Posterior cingulate gyrus (tissue), 11 donors: ENCODE measurements at regions not wholly inside any gene's neighbourhood (a gene's known extent, or its start where the extent isn't known, plus 50 kb on each side); places are given as distances from the start of the nearest gene placed in this dataset.
A peak's percentile ranks its signal among the peaks of the same experiment; 100 is the strongest.
"Not testable (repeated sequence)": the region's sequence is repeated elsewhere in the genome, so short reads cannot be mapped to it uniquely, and the experiment has no call there.

Experiments used
- DNase-seq, 10 donors: peaks; one replicate each; pipeline versions ENCODE4 v3.0.0 to v3.0.0-alpha.2; 2020 to 2021; ENCODE audit warnings: mixed read lengths in 3 of 10
- intact Hi-C: fragments of 100-400 bp; cut with DNase I; formaldehyde crosslinking; loops from one replicate; pipeline ENCODE4 v1.15.1; 2023

DNA sequence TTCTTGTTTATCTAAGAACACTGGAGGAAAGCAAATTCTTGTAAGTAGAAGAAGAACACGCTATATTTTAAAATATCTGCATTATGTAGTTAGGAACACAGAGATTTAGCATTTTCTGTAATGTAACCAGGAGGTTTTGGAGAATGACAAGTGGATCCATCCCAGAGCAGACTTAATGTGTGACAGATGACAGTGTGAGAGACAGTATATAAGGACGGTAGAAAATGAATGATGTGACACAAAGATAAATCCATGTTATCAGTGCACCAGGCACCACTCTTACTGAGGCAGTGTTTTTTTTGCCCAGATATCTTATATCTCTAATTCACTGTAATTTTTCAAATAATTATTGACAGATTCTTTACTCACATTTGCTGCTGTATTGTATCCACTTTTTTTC, 239.0 kb upstream of the KCNN2 start:
- intact Hi-C loops: no loop called here
- no peak for DNase-seq

DNA sequence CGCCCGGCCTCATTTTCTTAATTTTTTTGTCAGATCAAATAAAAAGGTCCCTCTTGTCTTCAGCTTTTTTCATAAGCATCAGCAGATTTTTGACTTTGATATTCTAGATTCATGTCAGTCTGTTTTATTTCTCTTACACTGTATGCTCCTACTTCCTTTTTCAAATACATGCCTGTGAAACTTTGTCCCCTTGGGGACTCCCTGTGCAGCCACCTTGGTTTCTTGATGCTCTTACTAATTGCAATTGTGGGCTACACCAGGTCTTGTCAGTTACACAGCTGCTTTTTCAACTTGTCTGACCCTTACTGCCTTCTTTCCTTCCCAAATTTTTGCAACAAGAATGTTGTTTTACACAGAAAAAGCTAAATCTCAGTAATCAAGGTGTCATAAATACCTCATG, 238.2 kb upstream of the KCNN2 start:
- no peak for DNase-seq
- intact Hi-C loops: no loop called here

DNA sequence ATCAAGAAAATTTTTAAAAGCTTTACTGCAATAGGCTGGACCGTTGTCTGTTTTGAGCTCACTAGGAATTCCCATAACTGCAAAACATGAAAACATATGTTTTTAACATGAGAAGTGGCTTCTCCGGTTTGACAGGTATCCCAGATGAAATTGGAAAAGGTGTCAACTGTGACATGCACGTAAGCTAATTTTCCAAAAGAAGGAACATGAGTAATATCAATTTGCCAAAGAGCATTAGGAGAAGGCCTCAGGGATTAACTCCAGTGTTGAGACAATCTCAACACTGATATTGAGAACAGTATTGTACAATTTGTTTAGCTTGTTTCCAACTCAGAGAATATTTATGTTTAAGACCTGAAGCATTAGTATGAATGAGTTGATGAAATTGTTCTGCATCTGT, 215.5 kb upstream of the KCNN2 start:
- DNase-seq: no peak
- intact Hi-C loops: no loop called here

DNA sequence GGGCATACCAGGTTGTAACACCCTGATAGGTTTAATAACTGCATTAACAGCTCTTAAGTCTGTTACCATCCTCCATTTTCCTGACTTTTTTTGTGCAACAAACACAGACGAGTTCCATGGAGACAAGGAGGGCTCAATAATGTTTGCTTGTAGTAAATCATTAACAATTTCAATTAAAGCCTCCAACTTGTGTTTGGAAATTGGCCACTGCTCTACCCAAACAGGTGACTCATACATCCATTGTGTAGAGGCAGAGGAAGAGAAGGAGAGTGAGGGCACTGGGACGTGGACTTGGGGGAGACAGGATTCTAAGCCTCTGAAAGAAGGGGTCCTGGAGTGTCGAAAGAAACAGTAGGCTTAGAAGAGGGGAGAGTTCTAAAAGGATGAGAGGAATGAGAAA, 213.6 kb upstream of the KCNN2 start:
- intact Hi-C loops: no loop called here
- DNase-seq: no peak

DNA sequence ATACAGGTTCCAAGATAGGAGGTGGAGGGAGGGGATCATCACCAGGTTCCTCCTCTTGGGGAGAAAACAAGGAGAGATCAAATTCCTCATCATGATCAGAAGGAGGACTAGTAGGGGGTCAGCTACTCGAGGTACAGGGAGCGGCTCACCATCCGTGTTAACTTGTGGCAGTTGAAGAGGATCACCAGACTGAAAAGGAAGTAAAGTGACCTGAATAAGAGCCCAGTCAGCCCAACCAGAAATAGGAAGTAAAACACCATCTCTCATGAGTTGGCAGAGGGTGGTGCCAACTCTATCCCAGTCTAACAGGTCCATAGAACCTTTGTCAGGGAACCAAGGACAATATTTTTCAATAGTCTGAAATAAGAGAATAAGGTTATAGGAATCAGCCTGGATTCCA, 213.1 kb upstream of the KCNN2 start:
- not testable (repeated sequence) for DNase-seq

DNA sequence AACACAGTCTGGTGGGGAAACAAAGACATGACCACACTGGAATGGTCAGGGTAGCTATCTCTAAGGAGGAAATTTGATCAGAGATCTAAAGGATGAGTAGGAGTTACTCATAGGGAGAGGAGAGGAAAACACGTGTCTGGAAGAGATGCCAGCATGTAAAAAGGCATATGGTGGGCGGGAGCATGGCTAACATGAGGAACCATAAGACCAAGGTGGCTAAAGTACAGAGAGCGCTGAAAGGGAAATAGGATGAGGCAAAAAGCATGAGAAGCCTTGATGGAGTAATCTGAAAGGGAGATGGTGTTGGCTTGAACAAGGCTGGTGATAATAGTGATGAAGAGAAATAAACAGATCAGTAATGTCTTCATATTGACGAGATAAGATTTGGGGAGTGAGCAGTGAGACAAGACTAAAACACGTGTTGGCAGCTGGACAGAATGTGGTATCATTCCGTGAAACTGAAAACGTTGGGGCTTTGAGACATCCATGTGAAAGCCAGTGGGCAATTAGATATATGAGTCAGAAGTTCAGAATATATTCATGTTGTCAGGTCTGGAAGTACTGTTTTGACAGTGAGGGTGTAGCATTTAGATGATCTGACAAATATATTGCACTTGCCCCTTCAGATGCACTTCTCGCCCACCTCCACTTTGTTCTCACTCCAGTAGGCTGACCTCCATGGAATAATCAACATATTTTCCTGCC, 209.1 kb upstream of the KCNN2 start:
- DNase-seq: no peak
- intact Hi-C loops: no loop called here

More for the DNA sequence above, 213.1 kb upstream of the KCNN2 start:
- intact Hi-C loops: not testable (repeated sequence)

DNA sequence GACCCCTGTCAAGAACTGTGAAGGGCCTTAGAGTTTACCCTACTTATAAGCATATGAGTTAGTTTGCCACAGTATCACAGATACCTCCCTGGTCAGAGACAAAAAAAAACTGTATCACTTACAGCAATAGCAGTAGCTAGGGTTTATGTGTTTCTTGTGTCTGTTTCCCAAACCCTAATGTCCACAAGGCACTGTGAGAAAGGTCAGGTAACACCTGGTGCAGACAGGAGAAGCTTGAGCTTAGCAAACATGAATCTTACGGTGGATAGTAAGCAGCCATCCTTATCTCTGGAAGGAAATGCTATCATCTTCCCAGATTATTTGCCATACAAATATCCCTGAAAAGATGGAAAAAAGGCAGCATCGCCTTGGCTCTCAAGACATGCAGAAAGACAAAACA, 208.5 kb upstream of the KCNN2 start:
- no peak for DNase-seq
- intact Hi-C loops: no loop called here

DNA sequence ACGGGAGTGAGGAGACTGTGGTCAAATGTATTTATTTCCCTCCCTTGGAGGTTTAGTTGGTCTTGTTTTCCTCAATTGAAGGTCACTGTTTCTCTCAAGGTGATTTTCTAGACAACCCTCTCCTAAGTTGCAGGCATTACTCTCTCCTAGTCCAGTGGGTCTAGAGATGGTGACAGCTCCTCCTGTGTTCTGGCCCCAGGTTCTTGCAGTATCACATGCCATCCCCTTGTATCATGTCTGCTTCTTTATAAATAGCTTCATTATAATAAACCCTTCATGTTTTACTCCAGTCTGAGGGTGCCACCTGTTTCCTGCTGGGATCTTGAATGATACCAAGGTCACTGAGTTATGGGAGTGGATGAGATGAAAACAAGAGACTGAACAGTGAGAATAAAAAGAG, 208.0 kb upstream of the KCNN2 start:
- intact Hi-C loops: no loop called here
- no peak for DNase-seq

DNA sequence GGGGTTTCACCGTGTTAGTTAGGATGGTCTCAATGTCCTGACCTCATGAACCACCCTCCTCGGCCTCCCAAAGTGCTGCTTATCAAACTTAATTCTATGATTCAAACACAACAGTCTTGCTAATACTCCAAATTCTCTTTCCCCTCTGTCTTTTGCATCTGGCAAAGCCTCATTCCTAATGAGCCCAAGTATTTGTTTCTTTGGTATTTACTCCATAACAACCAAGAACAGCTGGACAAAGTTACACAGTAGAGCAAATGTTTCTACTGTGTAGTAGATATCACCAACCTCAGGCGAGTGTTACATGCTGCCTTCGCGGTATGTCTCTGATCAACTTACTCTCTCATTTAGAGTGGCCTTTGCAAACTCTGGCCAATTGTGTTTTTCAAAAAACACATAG, 195.8 kb upstream of the KCNN2 start:
- intact Hi-C loops: no loop called here

DNA sequence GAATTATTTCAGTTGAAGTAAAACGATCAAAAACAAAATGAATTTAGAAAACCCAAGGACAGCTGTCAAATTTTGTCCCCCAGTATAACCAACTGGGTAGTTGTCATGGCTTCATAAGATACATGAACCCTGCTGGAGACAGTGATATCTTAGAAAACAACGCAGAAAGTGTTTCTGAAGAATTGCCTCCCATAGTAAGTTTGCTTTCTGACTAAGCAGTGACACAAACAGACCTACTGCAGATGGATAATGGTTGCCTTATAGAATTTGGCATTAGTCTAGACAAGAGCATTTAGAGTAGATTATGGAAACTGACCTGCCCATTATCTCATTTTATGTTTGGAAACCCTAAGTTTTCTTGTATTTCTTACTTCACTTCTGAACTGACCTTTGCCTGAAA, 187.7 kb upstream of the KCNN2 start:
- DNase-seq: no peak
- intact Hi-C loops: no loop called here

More for the DNA sequence above, 195.8 kb upstream of the KCNN2 start:
- no peak for DNase-seq

DNA sequence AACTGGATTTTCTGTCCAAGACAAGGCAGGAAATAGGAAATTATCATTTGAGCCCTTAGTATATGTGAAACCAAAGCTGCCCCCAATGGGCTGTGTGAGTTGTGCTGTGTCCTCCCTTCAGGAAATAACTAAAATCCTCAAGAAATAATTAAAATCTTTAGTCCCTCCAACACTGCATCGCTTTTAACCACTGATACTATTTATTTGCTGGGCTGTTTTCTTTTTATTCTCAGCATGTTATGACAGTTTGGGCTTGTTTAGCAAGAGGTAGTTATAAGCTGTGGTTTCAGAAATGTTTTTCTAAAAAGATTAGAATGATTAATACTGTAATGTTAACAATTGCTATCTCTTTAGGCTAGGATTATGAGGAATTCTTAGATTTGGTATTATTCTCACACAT, 187.0 kb upstream of the KCNN2 start:
- no peak for DNase-seq
- intact Hi-C loops: no loop called here

DNA sequence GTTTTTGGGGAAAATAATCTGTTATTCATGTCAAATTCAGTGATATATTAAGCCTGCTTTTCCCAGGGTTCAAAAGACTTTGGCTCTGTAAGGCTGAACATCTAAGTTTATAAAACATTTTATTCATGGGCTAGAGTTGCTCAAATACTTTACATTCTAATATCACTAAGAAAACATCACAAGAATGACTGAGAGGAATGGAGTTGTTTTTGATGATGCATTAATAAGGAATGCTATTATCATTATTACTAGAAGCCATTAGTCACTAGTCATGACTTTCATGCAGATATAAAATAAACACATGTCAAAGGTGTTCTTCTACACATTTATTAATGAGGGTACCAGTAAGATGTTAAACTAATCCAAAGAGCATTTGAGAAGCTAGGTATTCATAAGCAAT, 185.5 kb upstream of the KCNN2 start:
- DNase-seq: no peak
- intact Hi-C loops: no loop called here

DNA sequence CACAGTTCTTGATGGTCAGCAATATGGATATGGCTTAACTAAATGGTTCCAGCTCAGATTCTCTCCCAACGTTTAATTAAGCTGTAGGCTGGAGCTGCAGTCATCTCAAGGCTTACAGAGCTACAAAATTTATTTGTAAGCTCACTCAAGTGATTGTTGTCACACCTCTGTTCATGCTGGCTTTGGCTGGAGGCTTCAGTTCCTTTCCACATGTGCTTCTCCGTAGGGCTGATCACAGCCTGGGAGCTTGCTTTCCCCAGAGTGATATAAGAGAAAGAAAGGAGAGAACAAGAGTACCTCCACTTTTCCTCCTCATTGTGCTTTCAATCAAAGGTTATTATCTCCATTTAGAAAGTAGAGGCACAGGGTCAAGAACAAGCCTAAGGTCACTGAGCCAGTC, 182.7 kb upstream of the KCNN2 start:
- intact Hi-C loops: no loop called here
- DNase-seq: peak in 2 of 10 donors; percentile 35 to 52

DNA sequence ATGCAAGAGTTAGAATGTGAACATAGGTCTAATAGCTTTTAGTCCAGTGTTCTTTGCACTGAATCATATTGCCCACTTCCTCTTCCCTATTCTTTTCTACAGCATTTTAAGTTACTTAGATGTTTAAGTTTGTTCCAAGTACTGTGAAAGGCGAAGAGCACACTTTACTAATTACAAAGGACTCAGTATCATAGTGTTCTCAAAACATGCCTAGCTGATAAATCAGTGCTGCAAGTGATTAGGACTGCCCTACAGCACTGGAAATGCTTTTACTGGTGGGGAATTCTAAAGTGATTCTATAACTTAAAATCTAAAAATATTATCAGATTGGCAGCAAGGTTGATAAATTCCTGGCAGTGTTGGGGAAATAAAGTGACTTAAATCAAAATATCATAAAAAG, 177.9 kb upstream of the KCNN2 start:
- DNase-seq: no peak
- intact Hi-C loops: no loop called here

DNA sequence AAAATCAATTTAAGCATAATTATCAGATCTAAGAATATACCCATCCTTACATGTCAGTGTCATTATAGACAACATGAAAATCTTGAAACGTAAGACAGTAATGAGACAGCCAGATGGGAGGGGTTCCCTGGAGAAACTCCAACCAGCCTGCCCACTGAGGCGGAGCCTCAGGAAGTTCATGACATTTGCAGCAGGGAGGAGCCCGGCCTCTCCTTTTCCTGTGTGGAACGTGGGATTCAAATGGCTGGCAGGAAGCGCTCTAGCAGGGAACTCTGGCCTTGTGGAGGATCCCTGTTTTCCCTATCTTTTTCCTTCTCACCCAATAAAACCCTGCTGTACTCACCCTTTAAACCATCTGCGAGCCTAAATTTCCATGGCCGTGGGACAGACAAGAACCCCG, 176.6 kb upstream of the KCNN2 start:
- DNase-seq: no peak
- intact Hi-C loops: no loop called here

DNA sequence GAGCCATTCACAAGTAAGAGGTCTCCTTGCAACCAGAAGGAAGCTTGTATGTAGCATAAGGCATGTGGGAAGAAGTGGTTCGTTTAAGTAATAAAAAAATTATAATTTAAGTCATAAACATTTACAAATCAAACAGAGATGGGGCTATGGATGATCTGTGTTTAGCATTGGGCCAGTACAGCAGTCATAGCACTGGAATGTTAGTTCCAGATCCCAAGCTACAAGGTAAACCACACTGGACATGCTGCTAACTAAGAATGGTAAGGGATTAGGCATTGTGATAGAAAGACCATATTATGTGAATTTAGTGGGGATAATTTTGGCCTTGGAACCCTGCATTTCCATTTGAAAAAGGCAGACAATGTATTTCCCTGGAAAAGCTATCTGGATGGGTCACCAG, 170.4 kb upstream of the KCNN2 start:
- intact Hi-C loops: no loop called here
- no peak for DNase-seq

DNA sequence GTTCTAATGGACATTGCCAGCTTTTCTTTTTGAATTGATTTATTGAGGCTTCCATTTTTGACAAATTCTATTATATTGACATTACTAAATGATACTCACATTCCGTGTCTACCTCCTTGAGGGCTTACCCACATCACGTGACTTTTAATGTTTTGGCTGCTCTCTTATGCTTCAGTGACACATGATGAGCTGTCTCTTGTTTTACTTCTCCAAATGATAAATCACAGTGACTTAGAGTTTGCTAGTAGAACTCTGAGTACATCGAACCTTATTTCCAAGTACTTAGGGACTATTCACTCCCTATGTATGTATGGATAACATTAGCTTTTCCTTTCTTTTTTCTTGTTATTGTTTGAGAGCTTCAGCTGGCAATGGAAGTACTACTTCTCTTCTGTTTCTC, 169.8 kb upstream of the KCNN2 start:
- DNase-seq: no peak
- intact Hi-C loops: no loop called here

DNA sequence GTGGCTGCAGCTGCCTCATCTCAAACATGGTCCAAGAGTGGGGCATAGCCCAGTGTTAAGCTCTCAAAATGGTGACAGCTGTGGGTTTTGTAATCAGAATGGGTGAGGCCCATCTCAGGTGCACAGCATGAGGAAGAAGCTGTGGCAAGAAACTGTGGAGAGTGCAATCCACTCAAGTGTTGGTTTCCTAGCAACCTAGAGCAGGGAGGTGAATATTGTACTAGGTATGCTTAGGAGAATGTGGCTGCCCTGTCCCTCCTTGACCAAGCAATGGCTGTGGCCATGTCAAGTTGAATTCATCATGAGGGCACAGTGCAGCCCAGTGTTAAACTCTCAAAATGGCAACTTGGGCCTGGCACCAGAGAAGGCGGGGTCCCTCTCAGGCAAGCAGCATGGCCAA, 160.5 kb upstream of the KCNN2 start:
- DNase-seq: peak in 1 of 10 donors; percentile 62
- intact Hi-C loops: no loop called here

DNA sequence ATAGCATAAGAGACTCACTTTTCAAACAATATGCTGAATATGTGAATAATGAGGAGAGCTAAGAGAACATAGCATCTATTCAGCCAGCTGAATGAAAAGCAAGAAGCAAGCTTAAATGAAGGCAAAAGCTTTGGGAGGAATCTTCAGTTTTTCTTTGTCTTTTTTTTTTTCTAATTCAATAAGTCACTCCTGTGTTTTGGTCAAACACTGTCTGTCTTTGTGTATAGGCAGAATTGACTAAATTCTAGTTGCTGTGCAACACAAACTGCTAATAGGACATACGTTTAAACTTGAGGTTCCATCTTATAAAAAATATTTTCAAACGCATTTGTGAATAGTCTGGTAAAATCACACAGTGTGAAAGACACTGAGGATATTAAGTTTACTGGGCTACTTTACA, 156.9 kb upstream of the KCNN2 start:
- no peak for DNase-seq
- intact Hi-C loops: no loop called here

DNA sequence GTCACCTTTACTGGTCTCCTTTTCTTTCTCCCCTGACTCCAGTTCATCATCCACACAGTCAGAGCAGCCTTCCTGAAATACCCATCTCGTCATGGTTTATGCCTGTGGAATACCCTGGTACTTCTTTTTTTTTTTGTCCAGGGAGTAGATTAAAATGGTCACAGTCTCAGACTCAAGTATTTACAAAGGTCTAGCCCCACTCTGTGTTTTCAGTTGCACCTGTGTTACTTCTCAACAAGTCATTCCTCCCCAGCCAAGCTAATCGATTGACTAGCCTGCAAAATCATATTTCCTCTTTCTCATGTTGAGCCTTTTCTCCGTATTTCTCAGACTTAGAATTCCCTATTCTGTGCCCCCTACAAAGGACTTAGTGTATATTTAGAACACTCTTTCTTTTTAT, 155.2 kb upstream of the KCNN2 start:
- DNase-seq: no peak
- intact Hi-C loops: no loop called here

DNA sequence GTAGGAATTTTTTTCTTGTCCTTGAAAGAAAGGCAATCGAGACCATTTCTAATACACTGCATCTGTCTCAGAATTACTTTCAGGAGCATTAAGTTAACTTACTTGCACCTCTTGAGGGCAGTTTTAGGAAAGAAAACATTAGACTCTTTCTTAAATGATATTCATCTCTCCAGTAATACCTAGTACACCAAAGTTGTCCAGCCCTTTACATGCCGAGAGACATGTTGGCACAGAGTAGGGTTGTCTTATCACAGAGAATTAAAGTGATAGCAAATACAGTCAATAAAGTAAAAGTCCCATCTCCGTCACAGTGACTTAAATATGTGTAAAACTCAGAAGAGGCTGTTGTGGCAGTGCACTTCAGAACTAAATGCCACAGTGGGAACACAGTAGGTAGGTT, 154.3 kb upstream of the KCNN2 start:
- DNase-seq: no peak
- intact Hi-C loops: no loop called here

DNA sequence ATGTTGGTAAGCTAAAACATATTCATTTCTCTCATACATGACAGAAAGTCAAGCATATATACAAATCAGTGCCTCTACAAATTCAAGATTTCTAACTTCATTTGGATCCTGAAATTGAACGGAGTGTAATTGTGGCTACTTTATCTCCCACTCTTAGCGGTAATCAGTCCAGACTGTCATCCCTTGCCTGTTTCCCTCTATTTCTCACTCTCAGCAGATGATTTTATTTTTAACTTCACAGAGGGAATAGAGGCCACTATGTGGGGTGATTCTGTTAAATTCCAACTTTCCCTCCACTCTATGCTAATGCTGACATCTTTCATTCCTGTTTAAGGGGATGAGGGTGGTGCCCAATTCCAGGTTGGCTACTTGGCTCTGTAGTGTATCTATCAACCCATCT, 153.8 kb upstream of the KCNN2 start:
- no peak for DNase-seq
- intact Hi-C loops: no loop called here

DNA sequence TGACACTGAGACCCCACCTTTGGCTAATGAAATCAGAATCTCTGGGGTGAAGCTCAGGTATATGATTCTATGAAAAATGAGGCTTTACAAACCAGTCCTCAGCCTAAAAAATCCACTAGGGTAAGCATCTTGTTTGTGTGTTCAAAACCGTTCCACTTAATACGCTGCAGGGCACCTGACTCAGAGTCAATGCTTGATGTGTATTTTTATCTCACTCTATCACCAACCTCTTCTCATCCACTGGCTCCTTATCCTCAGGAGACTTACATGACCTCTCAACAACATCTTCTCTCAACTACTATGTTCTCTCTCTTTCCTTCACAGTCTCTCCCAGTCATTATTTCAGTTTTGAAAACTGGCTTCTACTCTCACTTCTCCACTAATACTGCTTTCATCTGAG, 153.3 kb upstream of the KCNN2 start:
- intact Hi-C loops: no loop called here
- DNase-seq: no peak
